ENCODE measurements at regions not wholly inside any gene's neighbourhood (a gene's known extent, or its start where the extent isn't known, plus 50 kb on each side); places are given as distances from the start of the nearest gene placed in this dataset.

DNA sequence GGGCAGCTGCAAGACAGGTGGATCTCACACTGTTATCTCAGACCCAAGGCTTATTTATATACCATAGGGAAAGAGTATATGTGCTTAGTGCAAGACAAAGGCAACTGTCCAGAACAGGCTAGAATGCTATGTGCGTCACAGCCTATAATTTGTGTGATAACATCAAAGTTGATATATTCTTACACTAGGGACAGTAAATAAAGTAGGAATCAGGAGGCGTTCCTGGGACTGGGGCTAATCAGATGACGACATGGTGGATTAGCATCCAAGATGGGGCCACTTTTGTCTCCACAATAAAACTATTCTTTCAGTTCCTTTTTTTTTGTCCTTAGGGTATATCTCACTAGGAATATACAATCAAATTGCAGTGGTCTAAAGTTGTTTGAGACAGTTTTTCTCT lies 54.9 kb upstream of the IER3 start:
- Histone ChIP-seq H3K36me3 (ENCODE audit: control insufficient read depth in 2 of 2, extremely low read depth in 1 of 2, insufficient read depth in 2 of 2, low read length in 2 of 2) (no peaks in the 10 kb centered on the region), H2AFZ (ENCODE audit: control insufficient read depth, low read length) (no peak overlapping the region), H3K9me1 (ENCODE audit: control insufficient read depth, extremely low read depth, insufficient read depth, low read length) (no peaks in the 10 kb centered on the region), H3K4me3 (ENCODE audit: control insufficient read depth in 2 of 3, extremely low read depth in 1 of 3, insufficient read depth in 2 of 3, low read depth in 1 of 3, low read length in 3 of 3) (no peak overlapping the region), H3K4me2 (ENCODE audit: control insufficient read depth, extremely low read depth, insufficient read depth, low read depth, low read length) (no peak overlapping the region), H3K9me3 (ENCODE audit: control insufficient read depth, low read depth, low read length) (no peaks in the 10 kb centered on the region), H3K27me3 (ENCODE audit: control insufficient read depth, extremely low read depth, insufficient read depth, low read length) (no peaks in the 10 kb centered on the region), H3K79me2 (ENCODE audit: control insufficient read depth, insufficient read depth, low read length) (no peaks in the 10 kb centered on the region), H3K27ac (ENCODE audit: control insufficient read depth, insufficient read depth, low read length) (no peak overlapping the region), H3K9ac (ENCODE audit: control insufficient read depth, extremely low read depth, insufficient read depth, low read length) (no peak overlapping the region), H3K4me1 (ENCODE audit: control insufficient read depth, extremely low read depth, insufficient read depth, low read length) (peaks cover 14% of the 10 kb centered on the region), H4K20me1 (ENCODE audit: control insufficient read depth, extremely low read depth, insufficient read depth, low read length) (no peaks in the 10 kb centered on the region)
- TF ChIP-seq EZH2 (IDR thresholded peaks at IDR 0.05; ENCODE audit: low read length): no peak
- TF ChIP-seq, protein P1, sequence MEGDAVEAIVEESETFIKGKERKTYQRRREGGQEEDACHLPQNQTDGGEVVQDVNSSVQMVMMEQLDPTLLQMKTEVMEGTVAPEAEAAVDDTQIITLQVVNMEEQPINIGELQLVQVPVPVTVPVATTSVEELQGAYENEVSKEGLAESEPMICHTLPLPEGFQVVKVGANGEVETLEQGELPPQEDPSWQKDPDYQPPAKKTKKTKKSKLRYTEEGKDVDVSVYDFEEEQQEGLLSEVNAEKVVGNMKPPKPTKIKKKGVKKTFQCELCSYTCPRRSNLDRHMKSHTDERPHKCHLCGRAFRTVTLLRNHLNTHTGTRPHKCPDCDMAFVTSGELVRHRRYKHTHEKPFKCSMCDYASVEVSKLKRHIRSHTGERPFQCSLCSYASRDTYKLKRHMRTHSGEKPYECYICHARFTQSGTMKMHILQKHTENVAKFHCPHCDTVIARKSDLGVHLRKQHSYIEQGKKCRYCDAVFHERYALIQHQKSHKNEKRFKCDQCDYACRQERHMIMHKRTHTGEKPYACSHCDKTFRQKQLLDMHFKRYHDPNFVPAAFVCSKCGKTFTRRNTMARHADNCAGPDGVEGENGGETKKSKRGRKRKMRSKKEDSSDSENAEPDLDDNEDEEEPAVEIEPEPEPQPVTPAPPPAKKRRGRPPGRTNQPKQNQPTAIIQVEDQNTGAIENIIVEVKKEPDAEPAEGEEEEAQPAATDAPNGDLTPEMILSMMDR (optimal IDR thresholded peaks at IDR 0.05 in 1 of 3, IDR thresholded peaks at IDR 0.05 in 1 of 3, conservative IDR thresholded peaks at IDR 0.05 in 1 of 3; ENCODE audit: extremely low read depth in 1 of 3, insufficient read depth in 2 of 3, low read length in 3 of 3): no peak
- DNase-seq (ENCODE audit: low read depth, low spot score): no peak
- dilution Hi-C loops (cut with MboI; ENCODE audit: extremely low pct_ligation_motif_present, low sequenced_read_pairs): no loop called here
- no peak for FAIRE-seq

DNA sequence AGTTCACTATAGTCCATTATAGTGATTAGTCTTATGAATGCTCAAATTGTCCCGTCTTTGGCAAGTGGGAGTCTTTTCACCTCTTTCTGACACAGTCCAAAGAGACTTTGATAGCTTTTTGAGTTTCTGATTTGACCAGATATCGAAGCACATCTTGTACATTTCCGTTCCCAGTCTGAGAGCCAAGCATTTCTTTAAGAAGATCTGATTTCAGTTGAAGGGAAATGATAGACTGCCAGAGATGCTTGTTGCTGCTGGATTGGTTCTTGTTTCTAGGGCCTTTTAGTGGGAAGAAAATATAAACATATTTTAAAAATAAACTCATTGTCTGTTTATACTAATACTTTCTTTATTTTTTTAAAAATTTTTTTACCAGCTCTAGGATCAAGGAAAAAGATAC lies 54.1 kb upstream of the IER3 start:
- no peak for TF ChIP-seq EZH2 (IDR thresholded peaks at IDR 0.05; ENCODE audit: low read length)
- TF ChIP-seq, protein P1 (optimal IDR thresholded peaks at IDR 0.05 in 1 of 3, IDR thresholded peaks at IDR 0.05 in 1 of 3, conservative IDR thresholded peaks at IDR 0.05 in 1 of 3; ENCODE audit: extremely low read depth in 1 of 3, insufficient read depth in 2 of 3, low read length in 3 of 3): no peak
- Histone ChIP-seq H3K27ac (ENCODE audit: control insufficient read depth, insufficient read depth, low read length) (no peak overlapping the region), H3K9me1 (ENCODE audit: control insufficient read depth, extremely low read depth, insufficient read depth, low read length) (no peaks in the 10 kb centered on the region), H3K4me1 (ENCODE audit: control insufficient read depth, extremely low read depth, insufficient read depth, low read length) (peaks cover 14% of the 10 kb centered on the region), H2AFZ (ENCODE audit: control insufficient read depth, low read length) (peak overlapping the region; percentile 44), H3K4me3 (ENCODE audit: control insufficient read depth in 2 of 3, extremely low read depth in 1 of 3, insufficient read depth in 2 of 3, low read depth in 1 of 3, low read length in 3 of 3) (no peak overlapping the region), H3K9me3 (ENCODE audit: control insufficient read depth, low read depth, low read length) (no peaks in the 10 kb centered on the region), H4K20me1 (ENCODE audit: control insufficient read depth, extremely low read depth, insufficient read depth, low read length) (no peaks in the 10 kb centered on the region), H3K4me2 (ENCODE audit: control insufficient read depth, extremely low read depth, insufficient read depth, low read depth, low read length) (no peak overlapping the region), H3K79me2 (ENCODE audit: control insufficient read depth, insufficient read depth, low read length) (no peaks in the 10 kb centered on the region), H3K36me3 (ENCODE audit: control insufficient read depth in 2 of 2, extremely low read depth in 1 of 2, insufficient read depth in 2 of 2, low read length in 2 of 2) (no peaks in the 10 kb centered on the region), H3K9ac (ENCODE audit: control insufficient read depth, extremely low read depth, insufficient read depth, low read length) (no peak overlapping the region), H3K27me3 (ENCODE audit: control insufficient read depth, extremely low read depth, insufficient read depth, low read length) (no peaks in the 10 kb centered on the region)
- DNase-seq (ENCODE audit: low read depth, low spot score) (no peak), FAIRE-seq (no peak)
- dilution Hi-C loops (cut with MboI; ENCODE audit: extremely low pct_ligation_motif_present, low sequenced_read_pairs): no loop called here

All from keratinocyte (primary cell).